Mesodermal cell (in vitro differentiated cells): ENCODE measurements at regions not wholly inside any gene's neighbourhood (a gene's known extent, or its start where the extent isn't known, plus 50 kb on each side); places are given as distances from the start of the nearest gene placed in this dataset.
"Not testable (repeated sequence)": the region's sequence is repeated elsewhere in the genome, so short reads cannot be mapped to it uniquely, and the experiment has no call there.

ENCODE experiments used
- H3K27ac ChIP-seq: 2 replicates; pipeline ENCODE4 v1.7.0; 2013; ENCODE audit warnings: mild to moderate bottlenecking, low read depth, low read length, moderate library complexity; ENCODE audit not compliant: severe bottlenecking
- H3K36me3 ChIP-seq: 2 replicates; pipeline ENCODE4 v1.7.1; 2013; ENCODE audit warnings: mild to moderate bottlenecking, low read length, moderate library complexity; ENCODE audit not compliant: control insufficient read depth, insufficient read depth
- H3K4me1 ChIP-seq: one replicate; pipeline ENCODE4 v1.7.1; 2013; ENCODE audit warnings: mild to moderate bottlenecking, low read length; ENCODE audit not compliant: insufficient read depth, control insufficient read depth, poor library complexity, severe bottlenecking
- H3K4me3 ChIP-seq: 2 replicates; pipeline ENCODE4 v1.7.0; 2013; ENCODE audit warnings: low read length, control low read depth, mild to moderate bottlenecking; ENCODE audit not compliant: insufficient read depth, poor library complexity, severe bottlenecking; ENCODE audit errors: extremely low read depth
- H3K9me3 ChIP-seq: 2 replicates; pipeline ENCODE4 v1.7.1; 2013; ENCODE audit warnings: mild to moderate bottlenecking, low read length, moderate library complexity; ENCODE audit not compliant: control insufficient read depth
- WGBS, 2 experiments: methylation state at CpG; one replicate each; pipeline ENCODE4 v1.1.5; 2013; ENCODE audit warnings: missing lambda C conversion rate in 2 of 2; ENCODE audit not compliant: insufficient coverage in 2 of 2; 5-methylcytosine and 5-hydroxymethylcytosine counted together

GRCh38 chr3:163551915-163552658, 1526.2 kb downstream of the SI start:
- not testable (repeated sequence) for H3K9me3 ChIP-seq, H3K27ac ChIP-seq, H3K4me1 ChIP-seq, H3K36me3 ChIP-seq, H3K4me3 ChIP-seq
- WGBS, 2 experiments: 83 to 91% methylated on average over 4 to 9 of the region's 37 CpGs

- Histone ChIP-seq H3K4me3 (no peak overlapping the region), H3K4me1 (no peaks in the 10 kb centered on the region), H3K36me3 (no peaks in the 10 kb centered on the region), H3K9me3 (no peaks in the 10 kb centered on the region), H3K27ac (no peak overlapping the region)
- no CpG with 5 or more reads among the region's 1 CpG for WGBS, 2 experiments
These were observed 1530.3 kb downstream of the SI start for GRCh38 chr3:163548015-163548414.

- no peaks in the 10 kb centered on the region for H3K4me1 ChIP-seq
- H3K9me3 ChIP-seq: no peaks in the 10 kb centered on the region
- H3K4me3 ChIP-seq: no peak overlapping the region
- WGBS, 2 experiments: no CpG with 5 or more reads among the region's 3 CpGs
- no peak overlapping the region for H3K27ac ChIP-seq
- no peaks in the 10 kb centered on the region for H3K36me3 ChIP-seq
These were observed 1531.1 kb downstream of the SI start for GRCh38 chr3:163547014-163547685.

DNA sequence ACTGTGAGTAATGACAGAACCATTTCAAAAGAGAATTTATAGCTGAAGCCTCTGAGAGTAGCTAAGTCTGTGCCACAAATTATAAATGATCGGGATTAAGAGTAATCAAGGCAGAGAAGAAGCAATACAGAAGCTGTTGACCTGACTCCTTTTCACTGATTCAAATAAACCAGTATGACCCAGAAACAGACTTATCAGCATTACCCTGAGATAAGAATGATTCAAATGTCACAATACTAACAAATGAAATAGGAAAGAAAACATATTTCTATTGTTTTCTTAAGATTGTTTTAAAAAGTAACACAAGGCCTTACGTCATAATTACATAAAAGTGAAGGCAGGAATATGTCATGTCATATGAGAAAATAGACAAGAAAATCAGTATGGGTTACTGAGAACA, 1534.6 kb downstream of the SI start:
- H3K4me3 ChIP-seq: no peak overlapping the region
- no peaks in the 10 kb centered on the region for H3K36me3 ChIP-seq
- 100% methylated on average over 1 of the region's 2 CpGs; no CpG with 5 or more reads in 1 of the 2 experiments for WGBS, 2 experiments
- no peaks in the 10 kb centered on the region for H3K9me3 ChIP-seq
- H3K4me1 ChIP-seq: no peaks in the 10 kb centered on the region
- H3K27ac ChIP-seq: no peak overlapping the region

- H3K27ac ChIP-seq: no peak overlapping the region
- no peaks in the 10 kb centered on the region for H3K36me3 ChIP-seq
- WGBS, 2 experiments: 100% methylated on average over 1 of the region's 1 CpG
- H3K4me3 ChIP-seq: no peak overlapping the region
- no peaks in the 10 kb centered on the region for H3K9me3 ChIP-seq
- H3K4me1 ChIP-seq: no peaks in the 10 kb centered on the region
These were observed 1536.7 kb downstream of the SI start for GRCh38 chr3:163541629-163542028.

DNA sequence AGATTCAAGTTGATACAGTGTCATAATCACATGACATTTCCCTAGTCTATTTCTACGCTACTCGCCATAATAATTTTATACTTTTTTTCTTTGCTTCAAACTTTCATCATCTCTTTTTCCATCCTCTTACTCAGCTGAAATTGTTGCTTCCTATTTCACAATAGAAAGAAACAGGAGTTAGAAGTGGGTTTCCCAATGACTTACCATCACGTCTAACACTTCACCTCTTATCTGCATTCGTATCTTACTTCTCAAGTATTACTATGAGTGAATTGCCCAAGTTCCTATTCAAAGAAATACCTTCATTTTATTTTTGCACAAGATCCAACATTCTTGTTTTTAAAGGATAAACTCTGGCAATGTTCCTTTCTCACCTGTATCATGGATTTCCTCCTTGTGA, 1539.9 kb downstream of the SI start:
- Histone ChIP-seq H3K27ac (no peak overlapping the region), H3K4me3 (no peak overlapping the region), H3K9me3 (no peaks in the 10 kb centered on the region), H3K4me1 (no peaks in the 10 kb centered on the region), H3K36me3 (no peaks in the 10 kb centered on the region)
- 97 to 100% methylated on average over 1 to 3 of the region's 4 CpGs for WGBS, 2 experiments

GRCh38 chr3:163533381-163533780, 1544.9 kb downstream of the SI start:
- H3K27ac ChIP-seq: no peak overlapping the region
- no CpG with 5 or more reads among the region's 1 CpG for WGBS, 2 experiments
- no peaks in the 10 kb centered on the region for H3K36me3 ChIP-seq
- H3K4me3 ChIP-seq: no peak overlapping the region
- H3K9me3 ChIP-seq: no peaks in the 10 kb centered on the region
- no peaks in the 10 kb centered on the region for H3K4me1 ChIP-seq

DNA sequence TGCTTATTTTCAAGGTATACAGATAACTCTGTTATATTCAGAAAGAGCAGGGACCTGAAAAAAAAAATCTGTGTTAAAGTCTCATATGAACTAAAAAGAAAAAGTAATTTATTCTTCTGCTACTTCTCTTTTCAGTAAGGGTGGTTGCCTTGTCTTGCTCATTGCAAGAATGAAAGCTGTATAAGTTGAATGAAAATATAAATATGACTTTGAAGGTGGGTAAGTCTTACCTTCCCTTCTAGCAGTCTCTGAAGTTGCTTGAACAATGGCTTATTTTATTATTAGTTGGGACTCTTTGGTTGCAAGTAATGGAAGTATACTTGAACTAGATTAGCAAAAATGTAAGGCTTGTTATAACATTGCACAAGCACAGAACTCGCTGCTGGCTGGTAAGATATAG, 1554.9 kb downstream of the SI start:
- 100% methylated on average over 1 of the region's 1 CpG; no CpG with 5 or more reads in 1 of the 2 experiments for WGBS, 2 experiments
- Histone ChIP-seq H3K4me1 (no peaks in the 10 kb centered on the region), H3K9me3 (no peaks in the 10 kb centered on the region), H3K36me3 (no peaks in the 10 kb centered on the region), H3K27ac (no peak overlapping the region), H3K4me3 (no peak overlapping the region)

DNA sequence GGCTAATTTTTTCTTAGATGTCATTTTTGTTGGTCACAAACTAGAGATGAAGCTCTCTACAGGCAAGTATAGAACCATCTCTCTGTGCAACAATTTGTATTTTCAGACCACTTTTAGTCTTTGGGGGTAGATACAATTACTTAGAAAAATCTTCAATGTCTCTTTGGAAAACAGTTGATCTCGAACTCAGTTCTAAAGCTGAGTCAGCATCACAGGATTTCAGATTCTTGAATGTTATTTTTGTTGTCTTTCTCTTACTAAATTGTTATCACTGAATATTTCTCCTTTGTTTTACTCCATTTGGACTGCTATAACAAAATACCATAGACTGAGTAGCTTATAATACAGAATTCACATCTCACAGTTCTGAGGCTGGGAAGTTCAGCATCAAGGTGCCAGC, 1557.0 kb downstream of the SI start:
- H3K9me3 ChIP-seq: no peaks in the 10 kb centered on the region
- H3K36me3 ChIP-seq: no peaks in the 10 kb centered on the region
- H3K4me1 ChIP-seq: no peaks in the 10 kb centered on the region
- WGBS, 2 experiments: no CpG with 5 or more reads among the region's 1 CpG
- no peak overlapping the region for H3K4me3 ChIP-seq
- no peak overlapping the region for H3K27ac ChIP-seq

GRCh38 chr3:163518065-163518464, 1560.2 kb downstream of the SI start:
- Histone ChIP-seq H3K4me1 (no peaks in the 10 kb centered on the region), H3K27ac (no peak overlapping the region), H3K9me3 (no peaks in the 10 kb centered on the region), H3K36me3 (no peaks in the 10 kb centered on the region), H3K4me3 (no peak overlapping the region)
- WGBS, 2 experiments: 88 to 93% methylated on average over 2 to 3 of the region's 3 CpGs

- no peaks in the 10 kb centered on the region for H3K9me3 ChIP-seq
- H3K4me3 ChIP-seq: no peak overlapping the region
- 80 to 97% methylated on average over 2 of the region's 2 CpGs for WGBS, 2 experiments
- H3K27ac ChIP-seq: no peak overlapping the region
- no peaks in the 10 kb centered on the region for H3K36me3 ChIP-seq
- H3K4me1 ChIP-seq: no peaks in the 10 kb centered on the region
These were observed 1565.1 kb downstream of the SI start for GRCh38 chr3:163513149-163513657.
